NCI-H345 (cell line): ENCODE measurements at regions not wholly inside any gene's neighbourhood (a gene's known extent, or its start where the extent isn't known, plus 50 kb on each side); places are given as distances from the start of the nearest gene placed in this dataset.

Experiments used
- DNase-seq: peaks from one replicate; lab custom pipeline; 2025; lab: John Stamatoyannopoulos, UW

DNA sequence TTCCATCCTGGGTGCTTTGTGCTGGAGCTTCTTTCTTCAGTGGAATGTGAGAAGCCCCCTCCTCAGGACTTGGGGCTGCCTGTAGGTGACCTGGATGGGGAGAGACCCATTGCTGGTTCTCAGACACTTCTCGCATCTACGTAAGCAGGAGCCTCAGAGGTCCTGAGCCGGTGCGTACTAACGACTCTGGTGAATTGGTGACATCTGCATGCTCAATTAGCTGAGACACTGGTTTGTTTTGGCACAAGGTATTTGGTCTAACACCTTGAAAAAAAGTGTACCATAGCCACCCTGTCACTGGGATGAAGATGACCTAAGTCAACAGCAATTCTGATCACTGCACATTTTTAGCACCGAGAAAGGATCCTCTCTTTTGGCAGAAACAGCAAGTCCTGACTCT lies 57.7 kb downstream of the LRRC30 start:
- DNase-seq = no peak

DNA sequence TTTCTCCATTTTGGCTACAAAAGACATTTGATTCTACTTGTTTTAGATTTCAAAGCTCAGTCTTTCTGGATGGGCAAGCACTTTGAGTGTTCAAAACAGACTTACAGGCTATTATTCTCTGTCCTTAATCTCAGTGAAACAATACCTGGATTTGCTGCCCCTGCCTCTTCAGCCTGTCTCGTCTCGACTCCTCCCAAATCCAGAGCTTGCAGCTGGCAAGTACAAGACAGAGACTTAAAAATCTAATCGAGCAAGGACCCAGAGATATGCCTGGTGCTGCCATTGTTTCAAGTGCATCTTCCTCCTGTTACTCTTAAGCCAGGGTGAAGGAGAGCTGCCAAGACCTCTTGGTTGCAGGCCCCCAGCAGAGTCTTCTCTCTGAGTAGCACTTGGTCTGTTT lies 59.2 kb downstream of the LRRC30 start:
- DNase-seq = no peak

DNA sequence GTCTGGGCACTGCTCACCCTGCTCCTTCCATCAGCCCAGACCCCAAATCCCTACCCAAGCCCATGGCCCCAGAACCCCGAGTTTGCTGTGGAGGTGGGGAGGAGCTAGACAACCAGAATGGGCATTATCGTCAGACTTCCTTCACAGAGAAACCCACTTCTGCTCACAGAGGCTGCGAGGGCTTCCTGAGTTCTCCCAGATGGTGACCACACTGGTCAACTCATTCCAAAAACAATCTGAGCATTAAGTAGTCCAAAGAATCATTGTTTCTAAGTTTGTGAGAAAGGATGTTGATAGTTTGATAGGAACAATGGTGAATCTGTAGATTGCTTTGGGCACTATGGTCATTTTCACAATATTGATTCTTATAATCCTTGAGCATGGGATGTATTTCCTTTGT lies 60.2 kb downstream of the LRRC30 start:
- DNase-seq = no peak

DNA sequence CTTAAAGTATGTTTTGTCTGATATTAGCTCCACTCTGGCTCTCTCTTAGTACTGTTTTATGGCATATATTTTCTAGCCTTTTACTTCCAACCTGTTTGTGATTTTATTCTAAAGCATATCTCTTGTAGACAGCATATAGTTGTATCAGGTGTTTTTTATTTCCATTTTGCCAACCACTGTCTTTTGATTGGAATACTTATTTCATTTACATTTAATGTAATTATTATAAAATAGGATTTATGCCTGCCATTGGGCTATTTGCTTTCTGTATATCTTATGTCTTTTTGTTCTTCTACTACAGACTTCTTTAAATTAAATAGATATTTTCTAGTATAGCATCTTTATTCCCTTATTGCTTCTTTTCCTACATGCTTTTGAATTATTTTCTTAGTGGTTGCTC lies 67.3 kb downstream of the LRRC30 start:
- DNase-seq = no peak

DNA sequence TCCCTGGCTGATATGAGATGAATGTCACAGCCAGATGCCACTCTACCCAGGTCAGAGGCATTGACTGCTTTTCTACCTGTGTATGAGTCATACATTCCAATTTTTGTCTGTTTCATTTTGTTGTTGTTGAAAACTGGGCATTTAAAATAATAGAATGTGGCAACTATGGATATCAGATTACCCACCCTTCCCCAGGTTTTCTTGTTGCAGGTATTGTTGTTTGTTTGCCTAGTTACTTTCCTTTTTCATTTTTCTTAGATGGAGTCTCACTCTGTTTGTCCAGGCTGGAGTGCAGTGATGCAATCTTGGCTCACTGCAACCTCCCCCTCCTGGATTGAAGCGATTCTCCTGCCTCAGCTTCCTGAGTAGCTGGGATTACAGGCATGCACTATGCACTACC lies 70.2 kb downstream of the LRRC30 start:
- peak; percentile 89 for DNase-seq

DNA sequence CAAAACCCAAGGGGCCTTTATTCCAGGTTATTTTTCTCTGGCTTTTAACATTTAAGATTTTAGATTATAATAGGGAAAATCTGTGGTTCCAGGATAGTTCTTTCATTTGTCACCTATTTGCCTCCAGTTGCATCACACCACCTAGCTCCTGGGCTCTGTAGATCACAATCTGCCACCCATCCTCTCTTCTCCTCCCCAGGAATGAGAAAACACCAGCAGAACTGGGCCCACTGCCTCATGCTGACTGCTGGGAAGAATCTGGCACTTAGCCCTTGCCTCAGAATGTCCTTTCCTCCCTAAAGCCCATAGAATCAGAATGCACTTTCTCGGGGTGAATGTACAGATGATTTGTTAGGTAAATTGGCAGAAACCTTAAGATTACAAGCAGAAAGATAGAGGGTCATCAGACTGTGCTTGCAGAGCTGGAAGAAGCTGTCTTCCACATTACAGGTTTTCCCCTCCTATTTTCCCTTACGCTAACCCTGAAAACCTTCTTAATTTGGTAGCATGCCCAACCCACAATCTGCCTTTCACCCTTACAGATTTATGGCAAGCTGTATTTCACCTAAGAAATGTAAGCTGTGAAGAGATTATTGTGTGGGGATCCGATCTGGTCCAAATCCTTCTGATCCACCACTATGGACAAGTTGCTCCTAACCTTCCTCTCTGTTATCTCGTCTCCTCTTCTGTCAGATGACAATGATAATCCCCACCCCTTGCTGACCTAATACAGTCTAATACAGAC lies 72.6 kb downstream of the LRRC30 start:
- DNase-seq = no peak

DNA sequence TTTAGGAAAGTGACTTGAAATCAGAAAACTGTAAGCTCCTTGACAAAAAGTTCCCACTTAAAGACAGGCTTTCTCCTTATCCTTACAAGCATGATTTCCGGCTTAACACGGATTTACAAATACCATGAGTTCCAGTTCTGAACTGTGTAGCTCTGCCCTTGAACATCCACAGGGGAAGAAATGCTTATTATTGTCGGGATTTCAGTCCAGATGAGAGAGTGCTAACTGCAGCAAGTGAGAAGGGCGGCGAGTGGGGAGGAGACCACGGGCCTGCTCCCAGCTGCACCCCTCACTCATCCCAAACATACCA lies 73.1 kb downstream of the LRRC30 start:
- no peak for DNase-seq

DNA sequence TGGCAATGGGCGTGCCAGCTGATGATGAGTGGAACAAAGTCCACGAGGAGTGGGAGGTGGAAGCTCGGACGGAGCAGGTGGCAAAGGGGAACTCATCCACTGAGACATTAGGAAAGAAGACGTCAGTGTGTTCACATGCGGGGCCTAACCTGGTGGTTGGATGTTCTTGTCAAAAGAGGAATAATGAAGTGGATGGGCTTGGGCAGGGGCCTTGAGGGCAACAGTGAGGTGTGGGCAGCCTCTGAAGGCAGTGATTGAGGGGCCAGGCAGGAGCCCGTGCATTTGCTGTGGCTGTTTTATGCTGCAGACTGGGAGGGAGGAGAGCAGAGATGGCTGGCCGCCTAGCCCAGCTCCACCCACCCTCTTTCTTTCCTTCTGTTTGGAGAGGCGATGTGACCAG lies 74.5 kb downstream of the LRRC30 start:
- DNase-seq = no peak

DNA sequence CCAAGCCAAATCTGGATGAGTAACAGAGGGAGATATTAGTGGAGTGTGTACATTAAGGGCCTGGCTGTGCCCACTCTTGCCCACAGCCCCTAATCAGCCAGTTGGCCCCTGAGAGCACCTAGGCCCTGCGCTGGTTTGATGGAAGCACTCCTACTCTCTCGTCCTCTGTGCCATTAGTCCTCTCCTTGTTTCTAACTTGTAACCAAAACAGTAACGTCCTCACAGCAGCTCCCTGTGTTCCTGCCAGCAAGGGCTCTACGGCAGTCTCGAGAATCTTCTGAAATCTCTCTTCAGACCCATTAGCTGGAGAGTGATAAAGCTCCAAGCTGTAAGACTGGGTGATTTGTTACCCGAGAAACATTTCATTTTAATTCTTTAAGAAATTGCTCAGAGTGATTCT lies 76.1 kb downstream of the LRRC30 start:
- no peak for DNase-seq

DNA sequence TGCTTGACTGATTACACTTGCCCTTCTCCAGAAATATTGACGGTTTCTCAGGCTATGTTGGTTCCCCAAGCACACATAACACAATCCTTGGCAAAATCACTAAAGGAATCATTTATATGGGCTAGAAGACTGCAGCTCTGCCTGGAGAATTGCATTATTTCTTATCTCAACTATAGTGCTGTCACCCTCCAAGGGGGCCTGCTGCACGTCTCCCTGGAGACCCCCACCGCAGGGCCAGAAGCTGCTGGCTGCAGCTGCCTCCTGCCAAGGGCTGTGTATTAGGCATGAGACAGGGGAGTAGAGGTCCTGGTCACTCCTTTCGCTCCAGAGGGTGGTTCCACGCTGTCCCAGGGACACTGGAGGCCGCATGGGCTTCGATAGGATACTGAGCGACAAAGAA lies 76.6 kb downstream of the LRRC30 start:
- DNase-seq = no peak

DNA sequence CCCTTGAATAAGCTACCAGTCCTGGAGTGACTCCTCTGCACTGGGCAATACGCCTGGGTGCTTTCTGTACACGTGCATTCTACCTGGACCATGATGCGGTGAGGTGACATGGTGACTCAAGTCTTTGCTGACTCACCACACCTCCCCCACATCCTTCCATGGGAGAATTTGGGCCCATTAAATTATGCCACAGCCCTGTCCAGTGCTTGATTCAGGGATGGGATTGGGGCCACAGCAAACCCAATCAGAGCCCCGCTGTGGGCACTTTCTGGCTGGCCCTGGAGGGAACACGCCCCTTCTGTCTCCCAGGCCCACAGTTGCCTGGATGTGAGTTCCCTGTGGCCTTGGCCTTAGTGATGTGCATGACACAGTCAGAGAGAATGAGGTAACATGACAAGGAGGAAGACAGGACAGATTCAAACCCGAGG lies 86.9 kb downstream of the LRRC30 start:
- DNase-seq = no peak

DNA sequence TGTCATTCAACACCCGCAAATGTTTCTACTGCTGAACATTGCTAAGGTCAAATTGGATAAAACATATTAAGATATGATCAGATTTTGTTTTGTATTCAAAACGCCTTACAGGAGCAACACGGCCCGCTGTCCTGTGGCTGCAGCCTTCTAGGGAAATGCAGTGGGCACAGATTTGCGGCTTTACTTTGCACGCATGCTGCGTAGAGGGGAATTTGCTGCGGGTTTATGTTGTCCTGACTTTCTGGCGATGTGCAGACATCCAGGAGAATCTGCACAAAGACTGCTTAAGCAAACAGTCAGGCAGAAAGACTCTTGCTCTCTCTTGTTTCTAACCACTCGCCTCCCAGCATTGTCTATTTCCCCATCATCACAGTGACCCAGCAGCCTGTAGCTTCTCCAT lies 88.3 kb downstream of the LRRC30 start:
- no peak for DNase-seq

DNA sequence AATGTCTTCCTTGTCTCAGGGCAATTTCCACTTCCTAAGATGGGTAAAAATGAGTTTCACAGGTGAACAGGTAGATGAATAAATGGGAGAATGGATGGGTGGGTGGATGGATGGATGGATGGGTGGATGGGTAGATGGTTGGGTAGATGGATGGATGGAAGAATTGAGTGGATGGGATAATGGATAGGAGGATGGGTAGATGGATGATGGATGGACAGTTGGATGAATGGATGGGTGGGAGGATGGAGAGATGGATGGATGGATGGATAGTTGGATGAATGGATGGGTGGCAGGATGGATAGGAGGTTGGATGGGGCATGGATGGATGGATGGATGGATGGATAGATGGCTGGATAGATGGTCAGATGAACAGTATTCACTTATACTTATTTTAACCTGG lies 90.9 kb downstream of the LRRC30 start:
- DNase-seq = no peak

DNA sequence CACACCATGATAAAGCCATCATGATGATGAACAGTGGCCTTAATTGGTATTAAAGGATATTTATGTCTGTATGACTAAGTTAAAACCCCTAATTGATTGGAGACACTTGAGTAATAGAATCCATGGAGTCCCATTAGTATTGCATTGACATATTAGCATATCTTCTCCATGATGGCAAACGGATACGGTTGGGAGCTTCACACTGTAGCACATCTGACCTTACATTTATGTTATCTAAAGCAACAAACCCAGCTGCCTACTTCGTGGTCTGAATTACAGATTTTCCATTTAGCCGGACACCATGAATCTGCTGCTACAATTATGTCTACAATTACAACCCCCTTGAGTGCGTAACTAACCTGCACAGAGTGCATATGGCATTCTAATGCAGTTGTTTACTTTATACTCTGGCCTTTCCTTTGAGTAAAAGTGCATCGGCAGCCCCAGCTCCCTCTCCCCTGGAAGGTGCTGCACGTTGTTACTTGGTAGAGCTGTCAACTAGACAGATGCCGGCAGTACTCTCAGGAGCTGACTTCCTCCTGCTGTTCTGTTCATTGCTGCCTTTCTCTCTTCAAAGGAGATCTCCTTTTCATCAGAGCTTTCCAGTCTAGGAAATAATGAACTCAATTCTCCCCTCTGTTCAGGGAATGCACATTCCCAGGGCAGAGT lies 92.1 kb downstream of the LRRC30 start:
- DNase-seq = no peak

DNA sequence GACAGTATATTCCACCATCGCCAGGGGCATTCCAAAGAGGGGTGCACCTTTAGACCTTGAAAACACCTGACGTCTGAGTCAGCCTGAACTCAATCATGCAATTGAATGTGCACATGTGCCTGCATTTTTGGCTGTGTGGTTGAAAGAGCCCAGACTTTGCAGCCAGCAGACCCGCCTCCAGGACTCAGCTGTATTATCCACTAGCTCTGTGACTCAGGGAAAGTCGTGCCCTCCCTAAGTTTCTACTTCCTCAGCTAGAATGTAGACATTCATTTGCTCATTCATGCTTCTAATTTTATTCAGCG lies 94.2 kb downstream of the LRRC30 start:
- no peak for DNase-seq

DNA sequence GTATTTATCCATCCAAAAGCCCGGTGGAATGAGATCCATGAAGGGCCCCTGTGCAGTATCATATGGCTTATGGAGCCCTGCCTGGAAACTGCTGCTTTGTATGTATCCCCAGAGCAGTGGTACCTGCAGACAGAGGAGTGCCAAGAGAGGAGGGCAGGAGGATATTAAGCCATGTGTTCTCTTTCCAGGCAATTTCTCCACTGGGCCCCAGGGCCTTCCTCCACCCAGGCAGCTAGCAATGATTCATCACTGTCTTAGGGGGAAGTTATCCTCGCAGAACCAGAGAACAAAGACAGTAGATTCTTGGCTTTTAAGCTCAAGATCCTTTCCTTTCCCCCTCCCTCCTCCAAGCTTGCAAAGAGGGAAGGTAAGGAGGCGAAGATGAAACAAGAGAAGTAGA lies 98.1 kb downstream of the LRRC30 start:
- no peak for DNase-seq

DNA sequence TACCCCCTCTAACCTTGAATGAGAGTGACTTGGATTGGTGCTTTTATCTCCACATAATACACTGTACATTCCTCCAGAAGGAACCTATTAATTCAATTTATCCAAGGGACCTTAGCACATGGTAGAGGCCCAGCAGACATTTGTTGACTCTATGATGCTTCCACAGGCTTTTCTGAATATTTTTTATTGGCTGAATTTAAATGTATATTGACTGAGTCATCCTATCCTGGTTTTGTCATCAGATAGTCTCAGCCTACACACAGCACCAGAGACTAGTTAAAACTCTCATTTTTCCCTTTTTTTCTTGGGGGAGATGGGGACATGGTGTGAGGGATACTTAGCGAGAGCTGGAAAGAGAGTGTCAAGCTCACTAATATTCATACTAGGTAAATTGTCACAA lies 101.6 kb downstream of the LRRC30 start:
- DNase-seq = no peak

DNA sequence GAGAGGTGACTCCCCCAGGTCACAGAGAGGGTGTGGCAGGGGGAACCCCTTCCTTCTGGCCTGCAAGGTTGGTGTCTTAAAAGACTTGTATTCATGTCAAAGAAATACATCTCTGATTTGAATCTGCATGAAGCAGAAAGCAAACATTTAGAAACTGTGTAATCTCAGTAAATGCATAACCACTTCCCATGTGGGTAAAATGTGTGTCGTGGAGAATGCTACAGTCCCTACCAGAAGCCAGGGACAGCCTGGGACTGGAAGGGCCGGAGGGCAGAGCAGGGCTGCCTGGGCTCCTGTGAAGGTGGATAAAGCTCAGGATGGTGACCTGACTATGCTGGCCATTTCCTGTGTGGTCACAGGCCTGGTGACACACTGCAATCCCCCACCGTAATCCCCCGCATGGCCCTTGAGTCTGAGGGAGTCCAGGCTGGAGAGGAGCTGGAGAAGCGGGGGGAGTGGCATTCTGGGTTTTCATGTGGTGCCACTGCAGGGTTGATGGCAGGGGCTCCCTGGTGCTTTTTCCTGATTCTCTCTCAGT lies 102.2 kb downstream of the LRRC30 start:
- DNase-seq = no peak

DNA sequence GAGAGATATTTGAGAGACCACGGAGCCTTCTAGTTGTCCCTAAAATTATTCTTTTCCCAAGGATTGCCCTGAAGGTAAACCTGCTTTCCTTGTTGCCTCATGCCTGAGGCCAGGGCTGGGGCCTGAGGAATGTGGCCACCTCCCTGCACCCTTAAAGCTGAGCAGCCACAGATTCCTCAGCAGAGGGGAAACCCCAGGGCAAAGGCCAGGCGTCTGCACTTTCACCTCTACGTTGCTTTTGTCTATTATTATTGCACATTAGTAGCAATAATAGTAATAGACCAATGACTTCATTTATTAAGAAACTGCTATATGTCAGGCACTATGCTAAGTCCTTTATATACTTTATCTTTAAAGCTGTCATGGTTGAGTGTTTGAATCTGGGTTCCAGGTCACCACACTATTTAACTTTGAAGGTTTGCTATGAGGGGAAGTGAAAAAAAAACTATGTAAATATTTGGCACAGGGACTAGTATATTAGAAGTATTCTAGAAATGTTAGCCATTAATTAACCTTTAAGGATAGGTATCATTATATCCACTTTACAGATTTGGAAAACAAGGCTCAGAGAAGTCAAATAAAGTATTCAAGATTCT lies 104.2 kb downstream of the LRRC30 start:
- no peak for DNase-seq

DNA sequence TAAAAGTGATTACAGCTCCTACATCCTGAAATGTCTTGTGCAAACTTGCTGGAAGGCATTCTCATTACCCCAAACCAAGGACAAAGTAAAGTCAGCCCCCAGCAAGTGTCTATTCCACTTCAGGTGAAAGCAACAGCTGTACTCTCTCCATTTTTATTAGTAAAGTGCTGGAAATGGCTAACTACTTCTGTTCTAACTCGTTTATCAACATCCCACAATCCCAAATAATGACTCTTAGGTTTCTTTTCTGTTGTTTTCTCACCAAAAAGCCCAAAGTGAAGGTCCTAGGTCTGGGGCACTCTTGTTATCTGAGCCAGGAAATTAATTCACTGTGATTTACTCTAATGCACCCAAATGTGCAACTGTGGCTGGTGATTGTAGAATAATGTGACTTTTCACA lies 105.7 kb downstream of the LRRC30 start:
- no peak for DNase-seq

DNA sequence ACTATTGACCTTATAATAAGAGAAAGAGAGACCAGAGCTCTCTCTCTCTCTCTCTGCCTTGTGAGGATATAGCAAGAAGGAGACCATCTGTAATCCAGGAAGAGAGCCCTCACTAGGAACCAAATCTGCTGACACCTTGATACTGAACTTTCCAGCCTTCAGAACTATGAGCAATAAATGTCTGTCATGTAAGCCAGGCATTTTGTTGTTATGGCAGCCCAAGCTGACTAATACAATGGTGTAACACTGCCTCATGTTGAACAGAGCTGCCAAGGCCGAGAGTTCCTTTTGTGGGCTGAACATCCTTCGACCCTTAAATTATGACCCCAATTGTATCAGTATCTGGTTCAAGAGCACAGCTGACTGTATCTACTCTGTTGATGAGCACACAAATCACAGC lies 108.0 kb downstream of the LRRC30 start:
- DNase-seq = no peak

DNA sequence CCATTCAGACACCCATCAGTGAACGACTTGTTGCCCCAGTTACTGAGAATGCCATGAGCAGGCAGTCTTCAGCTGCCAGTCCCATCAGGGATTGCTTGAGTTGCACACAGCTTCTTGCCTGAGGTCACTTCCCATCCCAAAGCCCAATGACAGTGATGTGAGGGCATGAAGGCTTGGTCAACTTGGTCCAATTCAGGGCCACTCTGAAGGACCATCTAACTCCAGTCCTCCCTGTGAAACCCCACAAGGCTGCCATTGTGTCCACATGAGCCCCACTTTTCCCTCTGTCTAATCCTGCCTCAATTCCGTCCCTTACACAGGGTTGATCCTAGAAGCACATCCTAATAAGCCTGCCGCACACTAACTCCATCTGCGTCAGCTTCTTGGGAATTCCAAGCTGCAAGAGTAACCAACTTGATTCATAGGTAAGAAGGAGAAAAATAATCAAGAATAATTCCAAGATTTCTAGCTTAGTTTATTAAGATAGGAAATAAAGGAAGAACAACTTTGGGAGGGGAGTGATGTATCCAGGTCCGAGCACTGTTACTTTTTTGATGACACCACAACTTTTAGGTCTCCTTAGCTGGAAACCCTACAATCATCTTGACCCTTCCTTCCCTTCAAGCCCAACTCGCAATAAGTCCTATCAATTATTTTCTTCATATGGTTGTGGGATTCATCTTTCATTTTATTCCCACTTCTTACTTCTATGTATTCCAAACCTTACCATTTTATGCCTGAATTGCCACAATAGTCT lies 110.9 kb downstream of the LRRC30 start:
- no peak for DNase-seq
